ENCODE measurements at regions not wholly inside any gene's neighbourhood (a gene's known extent, or its start where the extent isn't known, plus 50 kb on each side); places are given as distances from the start of the nearest gene placed in this dataset.

GRCh38 chr3:180743813-180744590 lies 64.7 kb upstream of the CCDC39 start:
- no peak for DNase-seq (ENCODE audit: low read depth)
- H3K4me3 ChIP-seq (ENCODE audit: control insufficient read depth, low read depth, low read length): no peak overlapping the region
- no peak for TF ChIP-seq CTCF (IDR thresholded peaks at IDR 0.05; ENCODE audit: control insufficient read depth, insufficient read depth, low read depth, low read length, missing control alignments)

- no peak for DNase-seq (ENCODE audit: low read depth)
- TF ChIP-seq CTCF (IDR thresholded peaks at IDR 0.05; ENCODE audit: control insufficient read depth, insufficient read depth, low read depth, low read length, missing control alignments): no peak
- H3K4me3 ChIP-seq (ENCODE audit: control insufficient read depth, low read depth, low read length): no peak overlapping the region
Measured at GRCh38 chr3:180747805-180748361, 68.6 kb upstream of the CCDC39 start.

- no peak for DNase-seq (ENCODE audit: low read depth)
- no peak for TF ChIP-seq CTCF (IDR thresholded peaks at IDR 0.05; ENCODE audit: control insufficient read depth, insufficient read depth, low read depth, low read length, missing control alignments)
- H3K4me3 ChIP-seq (ENCODE audit: control insufficient read depth, low read depth, low read length): no peak overlapping the region
Measured at GRCh38 chr3:180749322-180749721, 70.0 kb upstream of the CCDC39 start.

- no peak for DNase-seq (ENCODE audit: low read depth)
- H3K4me3 ChIP-seq (ENCODE audit: control insufficient read depth, low read depth, low read length): no peak overlapping the region
- TF ChIP-seq CTCF (IDR thresholded peaks at IDR 0.05; ENCODE audit: control insufficient read depth, insufficient read depth, low read depth, low read length, missing control alignments): no peak
Measured at GRCh38 chr3:180749796-180750195, 70.5 kb upstream of the CCDC39 start.

- TF ChIP-seq CTCF (IDR thresholded peaks at IDR 0.05; ENCODE audit: control insufficient read depth, insufficient read depth, low read depth, low read length, missing control alignments): no peak
Measured at GRCh38 chr3:180755556-180755955, 76.3 kb upstream of the CCDC39 start.

GRCh38 chr3:180762866-180763265 lies 83.6 kb upstream of the CCDC39 start:
- DNase-seq (ENCODE audit: low read depth): no peak

More at GRCh38 chr3:180755556-180755955, 76.3 kb upstream of the CCDC39 start:
- no peak overlapping the region for H3K4me3 ChIP-seq (ENCODE audit: control insufficient read depth, low read depth, low read length)
- no peak for DNase-seq (ENCODE audit: low read depth)

More at GRCh38 chr3:180762866-180763265, 83.6 kb upstream of the CCDC39 start:
- no peak overlapping the region for H3K4me3 ChIP-seq (ENCODE audit: control insufficient read depth, low read depth, low read length)
- no peak for TF ChIP-seq CTCF (IDR thresholded peaks at IDR 0.05; ENCODE audit: control insufficient read depth, insufficient read depth, low read depth, low read length, missing control alignments)
